Kidney capillary endothelial cell (primary cell): ENCODE measurements at regions not wholly inside any gene's neighbourhood (a gene's known extent, or its start where the extent isn't known, plus 50 kb on each side); places are given as distances from the start of the nearest gene placed in this dataset.
A peak's percentile ranks its signal among the peaks of the same experiment; 100 is the strongest.

Experiments
- DNase-seq: peaks from one replicate; pipeline ENCODE4 v3.0.0-alpha.2; 2018; ENCODE audit warnings: low spot score

GRCh38 chr2:103276869-103277268 lies 515.0 kb downstream of the TMEM182 start:
- DNase-seq, result no peak

- no peak for DNase-seq
These were observed 522.9 kb downstream of the TMEM182 start for GRCh38 chr2:103284750-103285149.

GRCh38 chr2:103285354-103285753 lies 523.5 kb downstream of the TMEM182 start:
- DNase-seq, result no peak

GRCh38 chr2:103287746-103288145 lies 525.9 kb downstream of the TMEM182 start:
- no peak for DNase-seq

GRCh38 chr2:103288696-103289095 lies 526.9 kb downstream of the TMEM182 start:
- no peak for DNase-seq

- peak; percentile 0 for DNase-seq
These were observed 527.4 kb downstream of the TMEM182 start for GRCh38 chr2:103289105-103289725.

GRCh38 chr2:103292573-103292972 lies 530.7 kb downstream of the TMEM182 start:
- no peak for DNase-seq

GRCh38 chr2:103293067-103293741 lies 531.4 kb downstream of the TMEM182 start:
- no peak for DNase-seq

GRCh38 chr2:103293742-103294077 lies 531.9 kb downstream of the TMEM182 start:
- DNase-seq, result no peak

- no peak for DNase-seq
These were observed 532.6 kb downstream of the TMEM182 start for GRCh38 chr2:103294420-103294819.

GRCh38 chr2:103295591-103295990 lies 533.8 kb downstream of the TMEM182 start:
- DNase-seq, result no peak

- DNase-seq, result no peak
These were observed 562.8 kb downstream of the TMEM182 start for GRCh38 chr2:103324671-103325070.

- DNase-seq, result no peak
These were observed 565.6 kb downstream of the TMEM182 start for GRCh38 chr2:103327386-103327785.

GRCh38 chr2:103327966-103328365 lies 566.1 kb downstream of the TMEM182 start:
- no peak for DNase-seq

- DNase-seq, result no peak
These were observed 573.6 kb downstream of the TMEM182 start for GRCh38 chr2:103335403-103335802.

- no peak for DNase-seq
These were observed 577.0 kb downstream of the TMEM182 start for GRCh38 chr2:103338819-103339218.

GRCh38 chr2:103346780-103347179 lies 584.9 kb downstream of the TMEM182 start:
- DNase-seq, result no peak

- DNase-seq, result no peak
These were observed 591.9 kb downstream of the TMEM182 start for GRCh38 chr2:103353774-103354173.

GRCh38 chr2:103355287-103355686 lies 593.5 kb downstream of the TMEM182 start:
- no peak for DNase-seq

- DNase-seq, result no peak
These were observed 599.9 kb downstream of the TMEM182 start for GRCh38 chr2:103361712-103362111.

GRCh38 chr2:103363639-103364038 lies 601.8 kb downstream of the TMEM182 start:
- no peak for DNase-seq

- DNase-seq, result no peak
These were observed 602.3 kb downstream of the TMEM182 start for GRCh38 chr2:103364177-103364576.

- DNase-seq, result no peak
These were observed 603.2 kb downstream of the TMEM182 start for GRCh38 chr2:103365071-103365470.

- DNase-seq, result no peak
These were observed 606.0 kb downstream of the TMEM182 start for GRCh38 chr2:103367877-103368276.
